ENCODE measurements at regions not wholly inside any gene's neighbourhood (a gene's known extent, or its start where the extent isn't known, plus 50 kb on each side); places are given as distances from the start of the nearest gene placed in this dataset.

DNA sequence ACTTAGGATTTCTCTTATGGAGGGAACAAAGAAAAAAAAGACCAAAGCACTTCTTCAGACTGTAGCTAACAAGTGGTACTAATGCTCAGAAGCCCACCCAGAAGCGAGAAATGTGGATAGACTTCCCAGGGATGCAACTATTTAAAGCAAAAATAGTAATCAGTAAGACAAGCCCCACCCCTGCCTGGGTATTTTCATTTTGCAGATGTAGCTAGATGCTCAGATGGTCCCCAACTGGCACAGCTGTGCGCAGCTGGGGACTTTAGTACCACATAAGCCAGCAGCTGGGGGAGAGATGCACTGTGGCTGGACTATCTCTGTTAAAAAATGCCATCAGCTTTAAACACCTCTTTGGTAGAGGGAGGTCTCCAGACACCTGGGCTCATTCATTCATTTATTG, 77.8 kb upstream of the SPAG17 start:
- TF ChIP-seq RAD21 (IDR thresholded peaks at IDR 0.05; ENCODE audit: low read length) (no peak), SMC3 (IDR thresholded peaks at IDR 0.05; ENCODE audit: low read depth, low read length) (no peak), RFX5 (IDR thresholded peaks at IDR 0.05; ENCODE audit: low read depth, low read length) (no peak), POLR2A (IDR thresholded peaks at IDR 0.05; ENCODE audit: low read depth, low read length) (no peak), FOS (IDR thresholded peaks at IDR 0.05; ENCODE audit: low read depth, low read length) (no peak), NFE2L2 (IDR thresholded peaks at IDR 0.05; ENCODE audit: low read depth, low read length) (no peak), USF2 (IDR thresholded peaks at IDR 0.05; ENCODE audit: low read depth, low read length) (no peak)
- TF ChIP-seq, protein P1, sequence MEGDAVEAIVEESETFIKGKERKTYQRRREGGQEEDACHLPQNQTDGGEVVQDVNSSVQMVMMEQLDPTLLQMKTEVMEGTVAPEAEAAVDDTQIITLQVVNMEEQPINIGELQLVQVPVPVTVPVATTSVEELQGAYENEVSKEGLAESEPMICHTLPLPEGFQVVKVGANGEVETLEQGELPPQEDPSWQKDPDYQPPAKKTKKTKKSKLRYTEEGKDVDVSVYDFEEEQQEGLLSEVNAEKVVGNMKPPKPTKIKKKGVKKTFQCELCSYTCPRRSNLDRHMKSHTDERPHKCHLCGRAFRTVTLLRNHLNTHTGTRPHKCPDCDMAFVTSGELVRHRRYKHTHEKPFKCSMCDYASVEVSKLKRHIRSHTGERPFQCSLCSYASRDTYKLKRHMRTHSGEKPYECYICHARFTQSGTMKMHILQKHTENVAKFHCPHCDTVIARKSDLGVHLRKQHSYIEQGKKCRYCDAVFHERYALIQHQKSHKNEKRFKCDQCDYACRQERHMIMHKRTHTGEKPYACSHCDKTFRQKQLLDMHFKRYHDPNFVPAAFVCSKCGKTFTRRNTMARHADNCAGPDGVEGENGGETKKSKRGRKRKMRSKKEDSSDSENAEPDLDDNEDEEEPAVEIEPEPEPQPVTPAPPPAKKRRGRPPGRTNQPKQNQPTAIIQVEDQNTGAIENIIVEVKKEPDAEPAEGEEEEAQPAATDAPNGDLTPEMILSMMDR (conservative IDR thresholded peaks at IDR 0.05; ENCODE audit: low read depth, low read length), result no peak
